Inflammatory macrophage treated with lipopolysaccharide for 1 hour (primary cell): ENCODE measurements at regions not wholly inside any gene's neighbourhood (a gene's known extent, or its start where the extent isn't known, plus 50 kb on each side); places are given as distances from the start of the nearest gene placed in this dataset.

Experiments used
- DNase-seq, 2 donors: peaks; one replicate each; pipeline ENCODE4 v3.0.0-alpha.2; 2020 to 2022

GRCh38 chr4:71247706-71248105, 91.1 kb upstream of the SLC4A4 start:
- no peak for DNase-seq

DNA sequence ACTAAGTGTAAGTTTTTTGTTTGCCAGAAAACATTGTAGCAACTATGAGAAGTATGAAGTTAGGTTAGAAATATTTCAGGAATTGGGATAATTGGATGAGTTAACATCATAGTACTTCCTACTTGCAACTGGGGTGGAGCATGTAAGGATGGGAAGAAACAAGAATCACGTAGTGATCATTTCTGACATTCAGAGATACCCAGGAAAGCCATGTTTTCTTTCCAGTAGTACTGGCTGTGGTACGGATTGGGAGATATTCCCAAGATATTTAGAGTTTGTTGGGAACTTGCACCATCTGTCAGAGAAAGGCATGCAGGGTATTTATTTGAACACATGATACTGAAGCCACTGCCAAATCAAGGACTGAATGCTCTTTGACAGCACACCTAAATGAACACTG, 87.6 kb upstream of the SLC4A4 start:
- DNase-seq = no peak

- no peak for DNase-seq
Measured at GRCh38 chr4:71253545-71253944, 85.3 kb upstream of the SLC4A4 start.

DNA sequence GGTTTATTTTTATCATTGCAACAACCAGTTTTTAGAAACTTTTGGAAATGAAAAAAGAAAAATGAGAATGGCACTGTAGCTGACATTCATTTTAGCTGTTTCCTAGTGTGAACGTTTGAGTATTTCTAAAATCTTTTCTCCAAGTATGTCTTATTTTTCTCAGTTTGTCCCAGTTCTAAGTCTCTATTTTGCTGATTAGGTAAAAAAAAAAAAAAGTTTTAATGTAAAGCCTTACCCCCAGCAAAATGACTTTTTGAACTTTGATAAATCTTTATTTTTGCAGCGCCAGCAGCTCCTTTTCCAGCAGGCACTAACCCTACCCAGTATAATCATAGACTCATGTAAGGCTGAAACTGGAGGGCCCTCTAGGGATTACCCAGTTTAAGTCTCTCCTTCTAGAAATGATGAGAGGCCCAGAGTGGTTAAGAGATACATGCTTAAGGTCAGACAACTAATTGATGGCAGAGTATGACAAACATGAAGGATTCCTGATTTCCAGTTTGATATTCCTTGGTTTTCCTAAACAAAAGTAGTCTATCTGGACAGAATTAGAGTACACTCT, 84.3 kb upstream of the SLC4A4 start:
- no peak for DNase-seq

DNA sequence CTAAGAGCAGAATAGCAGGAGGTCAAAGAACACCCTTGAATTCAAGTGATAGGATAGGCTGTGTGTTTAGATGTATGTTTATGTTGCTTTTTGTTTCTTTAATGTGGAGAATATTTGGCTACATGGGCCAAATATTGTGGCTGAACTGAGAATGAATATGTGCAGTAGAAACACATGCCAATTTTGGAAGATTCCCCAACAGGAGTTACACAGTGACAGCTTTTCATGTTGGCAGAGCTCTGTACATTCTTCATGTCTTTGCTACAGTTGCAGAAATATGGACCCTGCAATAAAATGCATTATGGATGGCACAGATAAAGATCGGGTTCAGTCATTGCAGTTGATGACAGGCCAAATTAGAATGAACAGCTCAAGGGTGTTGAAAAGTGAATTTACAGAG, 82.8 kb upstream of the SLC4A4 start:
- no peak for DNase-seq

- DNase-seq = no peak
Measured at GRCh38 chr4:71257761-71258160, 81.1 kb upstream of the SLC4A4 start.

DNA sequence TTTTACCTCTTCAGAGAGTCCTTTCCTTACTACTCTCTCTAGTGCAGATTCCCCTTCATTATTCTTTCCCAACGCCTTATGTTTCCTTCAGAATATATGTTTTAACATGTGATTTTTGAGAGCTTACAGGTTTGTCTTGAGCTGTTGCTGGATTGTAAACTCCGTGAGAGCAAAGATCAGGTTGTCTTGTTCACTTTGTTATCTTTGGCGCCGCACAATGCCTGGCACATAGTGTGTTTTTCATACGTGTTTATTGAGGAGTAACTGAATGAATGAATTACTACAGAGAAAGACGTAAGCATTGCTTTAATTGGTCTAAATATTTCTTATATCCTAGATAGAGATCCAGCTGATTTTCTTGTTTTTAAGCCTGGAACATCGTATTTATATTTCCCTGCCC, 80.5 kb upstream of the SLC4A4 start:
- no peak for DNase-seq

DNA sequence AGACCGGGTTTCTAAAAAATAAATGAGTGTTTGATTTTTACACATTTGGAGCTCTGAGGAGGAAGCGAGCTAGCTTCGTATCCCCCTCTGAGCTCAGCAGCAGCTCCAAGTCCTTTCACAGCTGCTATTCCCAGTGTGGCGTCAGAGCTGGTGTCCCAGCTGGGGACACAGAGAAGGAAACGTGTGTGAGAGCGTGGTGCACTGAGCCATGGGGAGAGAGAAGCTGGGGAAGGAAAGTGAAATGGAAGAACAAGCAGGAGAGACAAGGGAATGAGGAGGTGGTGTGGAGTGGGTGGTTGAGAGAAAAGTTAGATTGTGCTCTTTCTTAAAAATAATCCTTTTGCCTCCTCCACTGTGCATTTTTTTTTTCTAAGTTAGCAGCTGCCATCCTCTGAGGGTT, 79.5 kb upstream of the SLC4A4 start:
- no peak for DNase-seq

GRCh38 chr4:71259911-71260331, 78.9 kb upstream of the SLC4A4 start:
- peak; percentile 76 to 85 for DNase-seq

DNA sequence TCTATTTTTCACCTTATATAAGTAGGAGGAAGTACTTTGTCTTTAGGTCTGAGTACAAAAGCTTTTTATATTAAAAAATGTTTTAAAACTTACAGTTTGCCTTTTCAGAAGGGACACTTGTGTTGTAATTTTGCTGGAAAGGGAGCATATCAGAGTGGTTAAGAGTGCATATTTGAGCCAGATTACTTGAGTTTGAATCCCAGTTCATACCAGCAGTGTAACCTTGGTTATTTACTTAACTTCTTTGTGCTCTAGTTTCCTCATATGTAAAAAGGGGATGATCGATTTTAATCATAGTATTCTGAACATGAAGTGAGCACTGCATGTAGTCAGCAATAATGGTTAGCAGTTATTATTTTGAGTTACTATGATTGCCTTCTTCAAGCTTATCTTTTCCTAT, 78.3 kb upstream of the SLC4A4 start:
- peak in 1 of 2 donors; percentile 8 for DNase-seq

GRCh38 chr4:71261001-71261400, 77.8 kb upstream of the SLC4A4 start:
- DNase-seq = no peak

DNA sequence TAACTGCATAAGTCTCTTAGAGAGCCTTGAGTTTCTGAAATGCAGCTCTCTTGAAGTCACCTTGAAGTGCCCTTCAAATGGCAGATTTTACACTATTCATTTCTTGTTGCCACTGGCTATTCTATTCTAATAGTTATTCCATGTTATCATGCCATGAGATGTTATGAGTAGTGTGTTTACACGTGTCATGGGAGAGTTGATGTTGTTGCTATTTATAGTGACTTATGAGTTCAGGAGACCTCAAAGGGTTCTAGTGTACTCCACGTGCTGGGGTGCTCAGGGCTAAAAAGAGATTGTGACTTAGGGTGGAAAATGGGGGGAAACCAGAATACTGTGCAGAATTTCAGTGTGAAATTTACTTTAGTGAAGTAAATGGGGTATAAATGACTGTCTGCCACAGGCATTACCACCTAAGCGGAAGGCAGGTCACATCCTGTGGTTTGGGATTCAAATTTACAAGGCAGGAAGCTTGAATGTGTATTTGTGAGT, 77.1 kb upstream of the SLC4A4 start:
- DNase-seq = no peak

GRCh38 chr4:71262161-71262560, 76.7 kb upstream of the SLC4A4 start:
- no peak for DNase-seq

DNA sequence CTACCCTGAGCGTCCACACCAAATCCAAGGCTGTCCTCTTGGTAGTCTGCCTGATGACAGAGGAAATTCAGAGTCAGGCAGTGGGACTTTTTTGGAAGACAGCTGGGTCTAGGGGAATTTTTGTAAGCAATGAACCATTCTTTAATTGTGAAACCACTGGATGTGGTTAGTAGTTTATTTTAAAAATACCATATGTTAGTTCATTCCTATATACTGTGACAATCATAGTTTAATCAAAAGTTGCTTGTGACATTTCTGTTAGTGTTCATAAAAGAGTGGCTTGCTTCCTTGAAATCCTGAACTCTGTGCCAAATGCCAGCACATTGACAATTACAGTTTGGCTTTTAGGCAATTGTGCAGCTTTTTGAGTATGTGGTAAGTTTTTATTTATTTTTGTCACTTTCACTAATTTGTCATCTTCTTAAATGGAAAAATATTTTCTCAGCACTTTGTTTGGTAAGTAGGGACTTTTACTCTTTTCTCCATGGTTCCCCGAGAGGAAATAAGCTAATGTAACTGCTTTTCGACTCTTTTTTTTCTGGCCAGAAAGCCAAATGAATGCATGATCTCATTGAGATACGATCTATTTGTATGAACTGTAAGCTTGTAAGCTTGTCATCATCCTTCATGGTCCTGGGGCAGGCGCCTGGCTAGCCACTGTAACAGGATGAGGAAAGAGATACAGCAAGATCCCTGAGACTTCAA, 72.6 kb upstream of the SLC4A4 start:
- peak; percentile 37 to 44 for DNase-seq

- no peak for DNase-seq
Measured at GRCh38 chr4:71267244-71267643, 71.6 kb upstream of the SLC4A4 start.

DNA sequence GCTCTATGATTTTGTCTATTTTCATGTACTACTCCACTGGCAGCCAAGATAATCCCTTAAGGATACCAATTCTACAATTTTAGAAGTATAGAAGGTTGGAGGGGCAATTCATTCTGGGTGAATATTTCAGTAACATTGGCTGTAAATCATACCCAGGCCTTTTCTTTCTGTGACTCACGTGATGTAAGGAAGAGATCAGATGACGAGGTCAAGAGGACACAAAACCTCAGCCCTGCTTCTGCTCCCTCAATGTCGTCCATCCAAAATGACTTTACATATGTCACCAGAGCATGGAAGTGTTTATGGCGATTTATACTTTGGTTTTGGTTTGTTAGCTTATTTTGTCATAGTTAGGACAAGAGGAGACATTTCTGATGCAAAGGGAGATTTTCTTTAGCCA, 70.7 kb upstream of the SLC4A4 start:
- no peak for DNase-seq

DNA sequence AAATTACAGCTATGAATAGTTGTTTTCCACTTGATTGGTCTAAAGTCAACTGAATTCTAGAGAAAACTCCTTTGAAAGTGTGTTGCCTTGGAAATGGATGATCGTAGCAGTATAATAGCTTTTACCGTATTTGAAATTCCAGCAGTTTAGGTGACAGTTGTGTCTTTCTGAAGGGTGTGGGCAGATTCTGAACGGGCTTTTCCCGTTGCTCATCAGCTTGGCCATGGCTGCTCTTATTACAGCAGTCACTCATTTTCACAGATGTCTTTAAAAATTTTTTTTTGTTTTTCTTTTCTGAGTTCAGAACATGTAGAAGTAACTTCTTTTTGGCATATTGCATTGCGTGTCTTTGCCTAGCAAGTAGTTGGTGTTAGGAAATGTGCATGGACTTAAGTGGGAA, 69.6 kb upstream of the SLC4A4 start:
- DNase-seq = no peak

GRCh38 chr4:71270901-71271300, 67.9 kb upstream of the SLC4A4 start:
- no peak for DNase-seq

- DNase-seq = no peak
Measured at GRCh38 chr4:71272976-71273375, 65.8 kb upstream of the SLC4A4 start.

DNA sequence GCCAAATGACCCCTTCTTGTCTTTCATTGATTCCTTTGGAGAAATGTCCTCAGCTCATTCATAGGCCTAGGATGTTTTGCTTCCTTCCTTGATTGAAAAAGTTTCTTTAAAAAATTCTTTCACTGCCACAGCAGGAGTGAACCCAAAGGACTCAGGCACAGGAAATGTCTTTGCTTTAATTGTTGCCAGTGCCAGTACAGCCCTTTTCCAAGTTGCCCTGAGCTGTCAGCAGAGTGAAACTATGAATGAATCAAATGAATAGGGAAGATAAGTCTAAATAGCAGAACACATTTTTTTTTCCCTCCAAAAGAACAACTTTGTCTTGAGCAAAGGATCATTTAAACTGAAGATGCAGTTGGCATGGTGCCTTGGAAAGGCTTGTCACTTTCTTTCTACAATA, 63.8 kb upstream of the SLC4A4 start:
- DNase-seq = no peak

DNA sequence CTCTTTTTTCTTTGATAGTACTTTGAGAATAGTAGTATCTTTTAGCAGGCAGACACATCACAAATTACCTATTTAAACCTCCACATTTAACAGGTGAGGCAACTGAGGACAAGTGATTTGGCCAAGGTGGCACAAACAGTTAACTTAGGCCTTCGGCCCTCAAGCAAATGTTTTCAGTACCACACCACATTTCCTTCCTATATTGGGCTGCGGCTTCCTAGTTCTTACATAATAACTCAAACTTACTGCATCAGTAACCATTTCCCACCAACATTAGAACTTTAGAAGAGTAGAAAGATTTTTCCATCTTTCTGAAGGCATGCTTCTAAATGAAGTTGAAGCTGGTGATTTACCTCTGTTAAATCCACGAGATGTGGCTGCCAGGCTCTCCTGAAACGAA, 63.2 kb upstream of the SLC4A4 start:
- DNase-seq = peak in 1 of 2 donors; percentile 26

- DNase-seq = no peak
Measured at GRCh38 chr4:71277353-71277752, 61.5 kb upstream of the SLC4A4 start.

DNA sequence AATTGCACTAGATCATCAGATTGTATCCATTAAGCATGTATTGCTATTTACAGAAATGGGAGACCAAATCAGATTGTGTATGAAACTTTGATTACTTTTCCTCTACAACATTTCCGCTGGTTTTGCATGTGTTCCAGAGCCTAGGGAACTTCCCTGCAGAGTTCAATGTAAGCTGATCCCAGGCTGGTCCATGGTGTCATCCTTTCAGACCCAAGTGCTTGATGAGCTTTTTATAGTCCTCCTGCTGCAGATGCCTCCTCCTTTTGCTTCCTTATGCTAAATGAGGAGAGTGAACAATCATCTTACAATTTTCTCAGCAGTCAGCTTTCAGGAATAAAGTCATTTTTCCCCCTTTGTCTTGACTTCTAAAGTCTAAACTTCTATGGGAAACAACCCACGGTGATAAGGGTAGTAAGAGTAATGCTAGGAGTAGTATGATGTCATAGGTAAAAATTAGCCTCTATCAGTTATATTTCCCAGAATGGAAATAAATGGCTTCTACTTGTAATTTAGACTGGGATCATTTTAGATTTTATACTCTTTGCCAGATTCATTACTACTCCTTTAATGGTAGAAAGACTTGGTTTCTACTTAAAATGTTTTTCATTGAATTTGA, 55.1 kb upstream of the SLC4A4 start:
- DNase-seq = no peak

DNA sequence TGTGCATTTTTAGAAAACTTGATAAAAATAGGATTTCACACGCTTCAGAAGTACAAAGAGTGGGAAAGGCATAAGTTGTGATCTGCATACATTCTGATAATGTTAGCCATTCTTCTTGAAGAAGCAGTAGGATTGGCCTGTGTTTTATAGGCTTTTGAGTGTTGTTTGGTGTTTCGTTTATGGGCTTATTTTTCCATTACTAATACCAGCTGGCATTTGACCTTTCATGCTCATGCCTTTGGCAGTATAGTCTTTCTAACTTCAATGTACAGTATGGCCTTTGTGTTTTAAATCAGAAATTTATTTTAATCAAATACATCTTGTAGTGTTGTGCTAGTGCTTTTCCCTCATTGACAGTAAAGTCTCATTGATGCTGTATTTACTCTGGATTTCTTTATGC, 51.5 kb upstream of the SLC4A4 start:
- no peak for DNase-seq

DNA sequence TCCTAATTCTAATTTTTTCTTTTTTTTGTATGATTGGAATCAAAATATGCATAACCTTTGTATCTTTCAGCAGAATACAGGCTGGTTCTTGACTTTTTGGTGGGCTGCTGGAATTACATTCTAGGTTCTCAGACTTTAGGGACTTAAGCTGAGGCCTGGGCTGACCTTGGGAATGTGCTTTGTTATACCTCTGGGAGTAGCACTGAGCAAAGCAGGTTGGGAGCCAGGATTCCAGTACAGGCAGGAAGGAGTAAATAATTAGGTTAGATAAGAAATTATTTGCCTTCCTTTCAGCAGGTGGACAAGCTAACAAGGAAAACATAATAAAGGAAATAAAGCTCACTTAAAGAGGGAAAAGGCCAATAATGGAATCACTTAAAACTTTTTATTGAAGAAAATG, 49.9 kb upstream of the SLC4A4 start:
- no peak for DNase-seq
